ENCODE measurements at regions not wholly inside any gene's neighbourhood (a gene's known extent, or its start where the extent isn't known, plus 50 kb on each side); places are given as distances from the start of the nearest gene placed in this dataset.
"Not testable (repeated sequence)": the region's sequence is repeated elsewhere in the genome, so short reads cannot be mapped to it uniquely, and the experiment has no call there.

DNA sequence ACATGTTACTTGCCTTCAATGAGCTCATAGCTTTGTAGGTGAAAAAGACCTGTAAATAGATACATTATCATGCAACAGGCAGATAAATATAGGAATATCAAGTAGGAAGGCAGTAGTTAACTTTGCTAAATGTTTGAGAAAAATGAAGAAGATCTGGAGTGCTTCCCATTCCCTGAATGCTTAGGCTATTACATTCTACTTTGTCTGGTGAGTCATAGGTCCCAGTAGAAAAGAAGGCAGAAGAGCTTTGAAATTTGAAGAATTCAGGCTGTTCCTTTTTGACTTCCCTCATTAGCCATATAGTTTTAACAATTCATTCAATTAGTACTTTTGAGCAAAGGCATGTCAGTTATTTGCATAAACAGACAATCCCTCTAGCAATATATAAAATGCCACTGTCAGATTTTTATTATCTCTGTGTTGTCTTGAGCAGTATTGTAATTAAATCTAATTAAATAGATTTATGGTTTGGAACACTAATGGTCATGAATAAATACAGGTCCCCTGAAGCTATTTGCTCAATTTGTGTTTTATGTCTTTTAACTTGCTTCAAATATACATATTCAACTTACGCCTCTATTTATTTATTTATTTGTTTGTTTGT lies 875.0 kb downstream of the REEP3 start:
- H3K27ac Mint-ChIP-seq = no peak overlapping the region
- no peak overlapping the region for H3K4me3 Mint-ChIP-seq
- H3K4me1 Mint-ChIP-seq (ENCODE audit: low read depth) = no peaks in the 10 kb centered on the region
- no peaks in the 10 kb centered on the region for H3K27me3 Mint-ChIP-seq (ENCODE audit: low read depth)
- no peaks in the 10 kb centered on the region for H3K36me3 Mint-ChIP-seq (ENCODE audit: low read depth)
- DNase-seq (ENCODE audit: low spot score) = no peak
- no peaks in the 10 kb centered on the region for H3K9me3 Mint-ChIP-seq

- no peak for DNase-seq (ENCODE audit: low spot score)
- no peak overlapping the region for H3K4me3 Mint-ChIP-seq
- H3K9me3 Mint-ChIP-seq = no peaks in the 10 kb centered on the region
- H3K4me1 Mint-ChIP-seq (ENCODE audit: low read depth) = no peaks in the 10 kb centered on the region
- no peak overlapping the region for H3K27ac Mint-ChIP-seq
- H3K27me3 Mint-ChIP-seq (ENCODE audit: low read depth) = no peaks in the 10 kb centered on the region
- no peaks in the 10 kb centered on the region for H3K36me3 Mint-ChIP-seq (ENCODE audit: low read depth)
These were observed 875.9 kb downstream of the REEP3 start for GRCh38 chr10:64397125-64397524.

DNA sequence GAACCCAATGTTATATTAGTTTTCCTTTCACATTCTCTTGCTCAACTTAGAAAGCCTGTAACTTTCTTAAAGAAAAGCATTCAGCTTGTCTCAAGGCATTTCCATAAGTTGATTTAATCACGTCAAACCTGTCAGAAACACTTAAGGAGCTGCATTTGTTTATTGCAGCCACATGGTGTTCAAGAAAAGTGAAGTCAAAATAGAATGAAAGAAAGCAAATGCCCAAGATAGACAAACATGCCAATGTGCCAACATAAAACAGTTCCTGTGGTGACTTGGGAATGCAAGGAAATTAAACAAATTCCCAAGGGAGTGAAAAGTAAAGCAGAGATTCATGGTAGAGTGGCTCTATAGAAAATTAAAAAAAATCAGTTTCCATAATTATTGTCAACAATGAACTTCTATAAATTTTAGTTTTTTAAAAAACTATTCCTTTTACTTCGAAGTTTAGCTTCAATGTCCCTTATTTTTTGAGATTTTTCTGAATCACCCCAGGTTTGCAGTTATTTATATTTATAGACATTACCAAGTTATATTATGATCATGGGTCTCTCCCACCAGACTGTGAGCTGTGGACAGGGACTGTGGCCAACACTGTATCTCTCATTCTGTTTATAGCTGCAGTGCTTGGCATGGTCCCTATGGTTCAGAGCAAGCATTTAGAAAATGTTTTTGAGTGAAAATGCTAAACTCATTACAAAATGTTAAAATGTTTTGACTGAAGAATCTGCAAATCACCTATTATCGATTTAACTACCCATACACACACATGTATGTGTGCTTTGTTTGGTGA lies 887.4 kb downstream of the REEP3 start:
- no peak for DNase-seq (ENCODE audit: low spot score)
- Mint-ChIP-seq H3K4me1 (ENCODE audit: low read depth) (no peaks in the 10 kb centered on the region), H3K36me3 (ENCODE audit: low read depth) (no peaks in the 10 kb centered on the region), H3K4me3 (no peak overlapping the region), H3K9me3 (peaks cover 9% of the 10 kb centered on the region), H3K27me3 (ENCODE audit: low read depth) (no peaks in the 10 kb centered on the region), H3K27ac (no peak overlapping the region)

GRCh38 chr10:64409349-64409748 lies 888.1 kb downstream of the REEP3 start:
- H3K36me3 Mint-ChIP-seq (ENCODE audit: low read depth) = no peaks in the 10 kb centered on the region
- peaks cover 9% of the 10 kb centered on the region for H3K9me3 Mint-ChIP-seq
- no peak overlapping the region for H3K27ac Mint-ChIP-seq
- H3K4me3 Mint-ChIP-seq = no peak overlapping the region
- no peak for DNase-seq (ENCODE audit: low spot score)
- no peaks in the 10 kb centered on the region for H3K27me3 Mint-ChIP-seq (ENCODE audit: low read depth)
- no peaks in the 10 kb centered on the region for H3K4me1 Mint-ChIP-seq (ENCODE audit: low read depth)

- Mint-ChIP-seq H3K4me3 (no peak overlapping the region), H3K9me3 (peaks cover 6% of the 10 kb centered on the region), H3K27ac (no peak overlapping the region), H3K36me3 (ENCODE audit: low read depth) (no peaks in the 10 kb centered on the region), H3K27me3 (ENCODE audit: low read depth) (no peaks in the 10 kb centered on the region), H3K4me1 (ENCODE audit: low read depth) (no peaks in the 10 kb centered on the region)
- no peak for DNase-seq (ENCODE audit: low spot score)
These were observed 894.8 kb downstream of the REEP3 start for GRCh38 chr10:64416011-64416410.

- Mint-ChIP-seq H3K4me3 (no peak overlapping the region), H3K27ac (no peak overlapping the region), H3K27me3 (ENCODE audit: low read depth) (no peaks in the 10 kb centered on the region), H3K36me3 (ENCODE audit: low read depth) (no peaks in the 10 kb centered on the region), H3K4me1 (ENCODE audit: low read depth) (no peaks in the 10 kb centered on the region), H3K9me3 (no peaks in the 10 kb centered on the region)
- no peak for DNase-seq (ENCODE audit: low spot score)
These were observed 898.3 kb downstream of the REEP3 start for GRCh38 chr10:64419461-64419860.

DNA sequence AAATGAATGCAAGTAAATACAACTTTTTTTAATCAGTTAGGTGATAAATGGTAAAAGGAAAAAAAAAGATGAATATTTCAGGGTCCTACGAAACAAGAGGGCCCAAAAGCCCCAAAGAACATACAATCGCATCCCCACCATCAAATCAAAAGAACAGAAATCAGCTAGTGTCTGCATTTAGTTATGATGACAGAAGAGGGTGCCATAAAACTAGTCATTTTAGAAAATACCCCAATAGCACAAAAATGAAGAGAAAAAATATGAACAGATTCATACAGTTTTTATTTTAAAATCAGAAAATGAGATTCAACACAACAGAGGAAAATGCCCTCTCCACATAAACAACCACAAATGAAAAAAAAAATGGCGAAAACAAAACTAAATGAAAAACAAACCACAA lies 905.5 kb downstream of the REEP3 start:
- no peak for DNase-seq (ENCODE audit: low spot score)
- no peaks in the 10 kb centered on the region for H3K9me3 Mint-ChIP-seq
- no peak overlapping the region for H3K4me3 Mint-ChIP-seq
- no peaks in the 10 kb centered on the region for H3K4me1 Mint-ChIP-seq (ENCODE audit: low read depth)
- no peak overlapping the region for H3K27ac Mint-ChIP-seq
- H3K36me3 Mint-ChIP-seq (ENCODE audit: low read depth) = no peaks in the 10 kb centered on the region
- H3K27me3 Mint-ChIP-seq (ENCODE audit: low read depth) = no peaks in the 10 kb centered on the region

- Mint-ChIP-seq H3K36me3 (ENCODE audit: low read depth) (no peaks in the 10 kb centered on the region), H3K27me3 (ENCODE audit: low read depth) (no peaks in the 10 kb centered on the region), H3K9me3 (peaks cover 9% of the 10 kb centered on the region), H3K27ac (no peak overlapping the region), H3K4me1 (ENCODE audit: low read depth) (no peaks in the 10 kb centered on the region), H3K4me3 (no peak overlapping the region)
- DNase-seq (ENCODE audit: low spot score) = no peak
These were observed 909.6 kb downstream of the REEP3 start for GRCh38 chr10:64430690-64431323.

- H3K27ac Mint-ChIP-seq; H3K27me3 Mint-ChIP-seq (ENCODE audit: low read depth); H3K9me3 Mint-ChIP-seq; H3K4me1 Mint-ChIP-seq (ENCODE audit: low read depth); H3K36me3 Mint-ChIP-seq (ENCODE audit: low read depth); H3K4me3 Mint-ChIP-seq; DNase-seq (ENCODE audit: low spot score): not testable (repeated sequence)
These were observed 920.7 kb downstream of the REEP3 start for GRCh38 chr10:64441872-64442271.

GRCh38 chr10:64444163-64444562 lies 923.0 kb downstream of the REEP3 start:
- no peak overlapping the region for H3K27ac Mint-ChIP-seq
- H3K9me3 Mint-ChIP-seq = no peaks in the 10 kb centered on the region
- H3K4me1 Mint-ChIP-seq (ENCODE audit: low read depth) = no peaks in the 10 kb centered on the region
- no peaks in the 10 kb centered on the region for H3K27me3 Mint-ChIP-seq (ENCODE audit: low read depth)
- H3K36me3 Mint-ChIP-seq (ENCODE audit: low read depth) = no peaks in the 10 kb centered on the region
- DNase-seq (ENCODE audit: low spot score) = no peak
- H3K4me3 Mint-ChIP-seq = no peak overlapping the region

DNA sequence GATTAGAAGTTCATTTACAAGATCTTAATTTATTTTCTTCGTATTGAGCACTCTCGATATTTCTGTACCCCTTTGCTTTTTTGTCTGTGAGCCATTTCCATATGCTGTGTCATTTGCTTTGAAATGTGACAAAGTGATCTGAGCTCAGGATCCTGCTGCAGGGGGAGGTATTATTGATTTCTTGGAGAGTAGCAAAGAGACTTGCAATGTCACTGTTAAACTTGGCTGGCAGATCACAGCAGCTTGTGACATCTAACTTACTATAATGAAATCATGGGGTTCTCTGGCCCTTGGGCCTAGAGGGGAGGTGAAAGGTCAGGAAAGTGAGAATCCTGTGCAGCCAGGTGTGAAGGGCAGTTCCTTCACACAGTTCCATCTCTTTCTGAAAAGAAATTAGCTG lies 923.4 kb downstream of the REEP3 start:
- no peaks in the 10 kb centered on the region for H3K9me3 Mint-ChIP-seq
- H3K4me3 Mint-ChIP-seq = no peak overlapping the region
- no peaks in the 10 kb centered on the region for H3K4me1 Mint-ChIP-seq (ENCODE audit: low read depth)
- DNase-seq (ENCODE audit: low spot score) = no peak
- H3K27ac Mint-ChIP-seq = no peak overlapping the region
- no peaks in the 10 kb centered on the region for H3K36me3 Mint-ChIP-seq (ENCODE audit: low read depth)
- no peaks in the 10 kb centered on the region for H3K27me3 Mint-ChIP-seq (ENCODE audit: low read depth)

DNA sequence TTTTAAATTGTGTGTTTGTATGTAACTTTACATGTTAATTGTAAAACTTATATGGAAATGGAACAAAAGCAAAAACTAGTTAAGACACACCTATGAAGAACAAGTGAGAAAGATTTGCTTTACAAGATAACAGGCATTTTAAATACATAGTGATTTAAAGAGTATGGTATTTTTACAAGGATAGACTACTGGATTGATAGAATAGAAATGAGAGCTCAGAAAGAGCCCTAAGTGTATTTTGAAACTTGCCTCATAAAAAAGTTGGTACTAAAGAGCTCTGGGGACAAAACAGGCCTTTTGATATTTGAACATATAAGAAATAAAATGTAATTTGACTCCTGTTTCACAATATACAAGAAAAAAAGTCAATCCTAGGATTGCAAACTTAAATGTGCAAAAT lies 928.4 kb downstream of the REEP3 start:
- Mint-ChIP-seq H3K4me1 (ENCODE audit: low read depth) (no peaks in the 10 kb centered on the region), H3K27me3 (ENCODE audit: low read depth) (no peaks in the 10 kb centered on the region), H3K4me3 (no peak overlapping the region), H3K27ac (no peak overlapping the region), H3K36me3 (ENCODE audit: low read depth) (no peaks in the 10 kb centered on the region), H3K9me3 (no peaks in the 10 kb centered on the region)
- no peak for DNase-seq (ENCODE audit: low spot score)

GRCh38 chr10:64450312-64450711 lies 929.1 kb downstream of the REEP3 start:
- H3K27ac Mint-ChIP-seq = no peak overlapping the region
- H3K36me3 Mint-ChIP-seq (ENCODE audit: low read depth) = no peaks in the 10 kb centered on the region
- H3K4me1 Mint-ChIP-seq (ENCODE audit: low read depth) = no peaks in the 10 kb centered on the region
- H3K27me3 Mint-ChIP-seq (ENCODE audit: low read depth) = no peaks in the 10 kb centered on the region
- H3K4me3 Mint-ChIP-seq = no peak overlapping the region
- DNase-seq (ENCODE audit: low spot score) = no peak
- H3K9me3 Mint-ChIP-seq = no peaks in the 10 kb centered on the region

DNA sequence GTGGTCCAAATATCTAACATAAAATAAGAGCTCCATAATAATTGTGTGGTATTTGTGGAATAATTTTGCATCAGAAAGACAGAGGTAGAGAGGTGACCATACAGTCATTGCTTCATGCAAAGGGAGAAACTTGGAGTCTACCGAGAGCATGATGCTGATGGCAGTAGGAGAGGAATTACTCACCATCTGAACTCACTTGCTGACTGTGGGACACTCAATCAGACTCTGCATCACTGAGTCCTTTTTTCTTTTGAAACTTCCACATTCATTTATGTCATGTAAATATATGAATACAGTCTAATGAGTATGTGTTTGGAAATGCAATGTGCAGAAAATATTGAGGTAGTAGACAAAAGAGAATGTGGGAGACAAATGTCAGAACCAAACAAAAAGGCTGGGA lies 933.8 kb downstream of the REEP3 start:
- Mint-ChIP-seq H3K27ac (no peak overlapping the region), H3K36me3 (ENCODE audit: low read depth) (no peaks in the 10 kb centered on the region), H3K4me3 (no peak overlapping the region), H3K9me3 (no peaks in the 10 kb centered on the region), H3K4me1 (ENCODE audit: low read depth) (no peaks in the 10 kb centered on the region), H3K27me3 (ENCODE audit: low read depth) (no peaks in the 10 kb centered on the region)
- DNase-seq (ENCODE audit: low spot score) = no peak

Measured in T-helper 2 cell treated with Interferon-gamma antibody and Interleukin-4, amounts not matched to agents 5 μg/mL and 100 μg/mL, for 36 hours (primary cell).